Heart left ventricle (tissue), 16 donors: ENCODE measurements at regions not wholly inside any gene's neighbourhood (a gene's known extent, or its start where the extent isn't known, plus 50 kb on each side); places are given as distances from the start of the nearest gene placed in this dataset.

Experiments
- ATAC-seq, 4 donors: fragments of 200-7000 bp; cut with Tn5 transposase; one replicate each; pipeline ENCODE4 v1.9.1; 2020 to 2022; ENCODE audit warnings: moderate library complexity in 4 of 4, mild to moderate bottlenecking in 3 of 4, moderate number of reproducible peaks in 1 of 4
- DNase-seq, 5 donors: peaks; one replicate each; pipeline ENCODE4 v3.0.0-alpha.2; 2020
- H3K27ac ChIP-seq, 12 donors: fragments of 200-600 bp; sonication (generic) in 4 of 12; one replicate each; pipeline versions ENCODE4 v1.5.0 to v1.8.0; 2016 to 2022; ENCODE audit warnings: mild to moderate bottlenecking in 2 of 12
- H3K27me3 ChIP-seq, 9 donors: fragments of 200-600 bp; sonication (generic) in 2 of 9; one replicate each; pipeline versions ENCODE4 v1.5.1 to v1.8.0; 2016 to 2022; ENCODE audit warnings: mild to moderate bottlenecking in 3 of 9
- H3K36me3 ChIP-seq, 9 donors: fragments of 200-600 bp; sonication (generic) in 2 of 9; one replicate each; pipeline versions ENCODE4 v1.5.0 to v1.8.0; 2018 to 2022; ENCODE audit warnings: mild to moderate bottlenecking in 2 of 9
- H3K4me1 ChIP-seq, 12 donors: fragments of 200-600 bp; sonication (generic) in 4 of 12; one replicate each; pipeline versions ENCODE4 v1.5.0 to v1.8.0; 2016 to 2022; ENCODE audit warnings: mild to moderate bottlenecking in 3 of 12
- H3K4me3 ChIP-seq, 12 donors: fragments of 200-600 bp; sonication (generic) in 4 of 12; one replicate each; pipeline versions ENCODE4 v1.5.0 to v1.8.0; 2017 to 2022; ENCODE audit warnings: mild to moderate bottlenecking in 9 of 12, moderate library complexity in 4 of 12
- H3K9me3 ChIP-seq, 12 donors: fragments of 200-600 bp; sonication (generic) in 4 of 12; one replicate each; pipeline versions ENCODE4 v1.5.0 to v1.8.0; 2016 to 2022; ENCODE audit warnings: mild to moderate bottlenecking in 1 of 12
- CTCF ChIP-seq, 12 donors: fragments of 200-600 bp; sonication (generic) in 4 of 12; IDR thresholded peaks; one replicate each; pipeline versions ENCODE4 v1.5.0 to v1.8.0; 2018 to 2022; ENCODE audit warnings: antibody characterized with exemption in 12 of 12, mild to moderate bottlenecking in 5 of 12
- POLR2A ChIP-seq, 2 donors: fragments of 450-650 bp; IDR thresholded peaks; one replicate each; pipeline ENCODE4 v1.6.1; 2017; ENCODE audit warnings: antibody characterized with exemption in 2 of 2, mild to moderate bottlenecking in 2 of 2, moderate library complexity in 2 of 2
- WGBS, 4 donors: extraction: QIAGEN DNeasy Blood & Tissue Kit in 2 of 4; methylation state at CpG; one replicate each; pipeline versions ENCODE4 v1.1.5 to v1.1.7; 2013 to 2018; 5-methylcytosine and 5-hydroxymethylcytosine counted together
- intact Hi-C, 10 donors: fragments of 100-400 bp; cut with DNase I; formaldehyde crosslinking; loops; one replicate each; pipeline versions ENCODE4 v1.11.1 to v1.14.2; 2022
- donor health status: ischemic (EF 13 %, LVEDD 7.1; RV severe dilation, severe dysfunction).
- donor health status: healthy with polysubstance abuse.
- donor health status: DM: no; HTN: yes; CAD: no.
- donor health status: DM: no; HTN: no; CAD: no.
- donor health status: ischemic (EF 25% LVEDD 6.9; RV normal size, moderate dysfunction).
- donor health status: ischemic (EF 25% LVEDD 5.7; RV mildly dilated, moderate dysfunction).
- donor health status: healthy.
- donor health status: DM: yes; HTN: yes; CAD: no.
- donor health status: ischemic (EF 35%, LVEDD 5.7; RV mildly dilated, moderate dysfunction).
- donor health status: nonischemic (EF 11% LVEDD 7.7; RV severe dilation, severe dysfunction).
- donor health status: DM: yes; HTN: yes; CAD: no.
- donor health status: PGD.
- donor health status: ischemic (EF 29% LVEDD 5.4; RV normal size, mild dysfunction).
- donor health status: nonischemic (EF 23%, LVEDD 6.1; RV moderate dilation, normal function).

GRCh38 chr3:132867526-132867925 is 145.3 kb upstream of the NPHP3 start:
- no peak for ATAC-seq
- H3K4me3 ChIP-seq, result no peak overlapping the region
- TF ChIP-seq POLR2A (IDR thresholded peaks at IDR 0.05) (no peak), CTCF (IDR thresholded peaks at IDR 0.05) (no peak)
- 32 to 47% (median 42%) methylated on average over 3 of the region's 3 CpGs for WGBS, 4 donors
- H3K4me1 ChIP-seq, result no peaks in the 10 kb centered on the region
- intact Hi-C loops, result no loop called here
- peaks cover 0 to 4% (median 0%) of the 10 kb centered on the region in 12 donors for H3K9me3 ChIP-seq
- H3K27me3 ChIP-seq, result no peaks in the 10 kb centered on the region
- no peak overlapping the region for H3K27ac ChIP-seq
- no peaks in the 10 kb centered on the region for H3K36me3 ChIP-seq
- DNase-seq, result peak in 1 of 5 donors; percentile 24

DNA sequence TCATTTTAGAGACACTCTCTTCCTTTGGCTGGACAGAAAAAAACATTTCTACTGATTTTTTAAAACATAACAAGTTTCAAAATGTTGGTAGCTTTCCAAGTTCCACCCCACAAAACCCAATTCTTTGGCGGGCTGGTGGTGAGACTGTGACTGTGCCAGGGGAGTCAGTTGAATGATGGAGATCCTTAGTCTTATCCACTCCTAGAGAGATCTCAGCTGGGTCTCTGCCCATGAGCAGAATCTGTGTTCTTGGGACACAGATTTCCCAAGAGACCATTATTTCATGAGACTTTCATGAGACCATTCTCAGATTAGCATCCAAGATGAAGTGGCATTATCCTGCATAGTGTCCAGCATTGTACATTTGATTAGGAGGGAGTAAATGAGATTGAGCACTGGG is 135.1 kb upstream of the NPHP3 start:
- WGBS, 4 donors, result 62 to 79% (median 73%) methylated on average over 1 of the region's 1 CpG
- Histone ChIP-seq H3K4me1 (no peaks in the 10 kb centered on the region), H3K4me3 (no peak overlapping the region), H3K9me3 (no peaks in the 10 kb centered on the region), H3K36me3 (no peaks in the 10 kb centered on the region), H3K27ac (no peak overlapping the region), H3K27me3 (no peaks in the 10 kb centered on the region)
- intact Hi-C loops, result no loop called here
- TF ChIP-seq POLR2A (IDR thresholded peaks at IDR 0.05), result no peak
- TF ChIP-seq CTCF (IDR thresholded peaks at IDR 0.05), result no peak
- DNase-seq, result no peak
- no peak for ATAC-seq

DNA sequence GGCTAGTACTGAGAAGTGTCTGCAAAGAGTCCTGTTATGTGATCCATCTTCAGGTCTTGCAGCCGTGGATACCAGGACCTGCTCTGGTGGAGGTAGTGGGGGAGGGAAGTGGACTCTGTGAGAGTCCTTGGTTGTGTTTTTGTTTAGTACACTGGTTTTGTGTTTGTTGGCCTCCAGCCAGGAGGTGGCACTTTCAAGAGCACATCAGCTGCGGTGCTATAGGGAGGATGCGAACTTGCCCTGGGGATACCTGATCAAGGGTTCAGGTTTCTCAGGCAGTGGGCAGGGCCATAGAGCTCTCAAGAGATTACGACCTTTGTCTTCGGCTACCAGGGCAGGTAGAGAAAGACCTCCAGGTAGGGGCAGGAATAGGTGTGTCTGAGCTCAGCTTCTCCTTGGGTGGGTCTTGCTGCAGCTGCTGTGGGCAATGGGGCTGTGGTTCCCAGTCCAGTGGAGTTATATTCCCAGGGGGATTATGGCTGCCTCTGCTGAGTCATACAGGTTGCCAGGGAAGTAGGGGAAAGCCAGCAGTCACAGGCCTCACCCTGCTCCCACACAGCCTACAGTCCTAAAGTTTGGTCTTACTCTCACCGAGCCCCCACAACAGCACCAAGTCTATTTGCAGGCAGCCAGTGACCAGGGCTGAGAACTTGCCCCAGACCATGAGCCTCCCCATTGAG is 132.8 kb upstream of the NPHP3 start:
- no peaks in the 10 kb centered on the region for H3K36me3 ChIP-seq
- no peak overlapping the region for H3K4me3 ChIP-seq
- H3K4me1 ChIP-seq, result no peaks in the 10 kb centered on the region
- H3K27me3 ChIP-seq, result no peaks in the 10 kb centered on the region
- 80 to 88% (median 84%) methylated on average over 5 to 6 of the region's 6 CpGs for WGBS, 4 donors
- H3K9me3 ChIP-seq, result peaks cover 0 to 13% (median 0%) of the 10 kb centered on the region in 12 donors
- TF ChIP-seq CTCF (IDR thresholded peaks at IDR 0.05), result no peak
- TF ChIP-seq POLR2A (IDR thresholded peaks at IDR 0.05), result no peak
- intact Hi-C loops, result no loop called here
- ATAC-seq (no peak), DNase-seq (no peak)
- no peak overlapping the region for H3K27ac ChIP-seq

- Histone ChIP-seq H3K36me3 (no peaks in the 10 kb centered on the region), H3K4me3 (no peak overlapping the region), H3K27ac (no peak overlapping the region), H3K4me1 (no peaks in the 10 kb centered on the region), H3K27me3 (no peaks in the 10 kb centered on the region), H3K9me3 (peaks cover 0 to 20% (median 0%) of the 10 kb centered on the region in 12 donors)
- ATAC-seq (no peak), DNase-seq (no peak)
- WGBS, 4 donors, result 73 to 81% (median 77%) methylated on average over 7 of the region's 7 CpGs
- TF ChIP-seq POLR2A (IDR thresholded peaks at IDR 0.05) (no peak), CTCF (IDR thresholded peaks at IDR 0.05) (no peak)
- intact Hi-C loops, result no loop called here
Measured at GRCh38 chr3:132847849-132848625, 125.8 kb upstream of the NPHP3 start.
